Activated naive CD4-positive, alpha-beta T cell treated with anti-CD3 and anti-CD28 coated beads, Interleukin-2, amount 10 ng/mL, durations not matched to agents 7 days and 5 days (primary cell): ENCODE measurements at regions not wholly inside any gene's neighbourhood (a gene's known extent, or its start where the extent isn't known, plus 50 kb on each side); places are given as distances from the start of the nearest gene placed in this dataset.

Source experiments
- CTCF ChIA-PET: fragments of 350-600 bp; sonication (Branson Sonifier 250); formaldehyde crosslinking; loops from one replicate; lab custom pipeline; 2021; ENCODE audit warnings: antibody characterized with exemption; lab: Charles Lee
- DNase-seq: peaks from one replicate; pipeline ENCODE4 v3.0.0-alpha.2; 2020
- H3K27ac Mint-ChIP-seq: one replicate; pipeline ENCODE4 v1.8.0; 2021; ENCODE audit warnings: mild to moderate bottlenecking, moderate library complexity, mixed read lengths
- H3K27me3 Mint-ChIP-seq: one replicate; pipeline ENCODE4 v1.8.0; 2021; ENCODE audit warnings: mild to moderate bottlenecking, mixed read lengths
- H3K36me3 Mint-ChIP-seq: one replicate; pipeline ENCODE4 v1.8.0; 2021; ENCODE audit warnings: mixed read lengths
- H3K4me1 Mint-ChIP-seq: one replicate; pipeline ENCODE4 v1.8.0; 2021; ENCODE audit warnings: mixed read lengths
- H3K4me3 Mint-ChIP-seq: one replicate; pipeline ENCODE4 v1.8.0; 2021; ENCODE audit warnings: mild to moderate bottlenecking, moderate library complexity, mixed read lengths
- H3K9me3 Mint-ChIP-seq: one replicate; pipeline ENCODE4 v1.8.0; 2021; ENCODE audit warnings: mixed read lengths

DNA sequence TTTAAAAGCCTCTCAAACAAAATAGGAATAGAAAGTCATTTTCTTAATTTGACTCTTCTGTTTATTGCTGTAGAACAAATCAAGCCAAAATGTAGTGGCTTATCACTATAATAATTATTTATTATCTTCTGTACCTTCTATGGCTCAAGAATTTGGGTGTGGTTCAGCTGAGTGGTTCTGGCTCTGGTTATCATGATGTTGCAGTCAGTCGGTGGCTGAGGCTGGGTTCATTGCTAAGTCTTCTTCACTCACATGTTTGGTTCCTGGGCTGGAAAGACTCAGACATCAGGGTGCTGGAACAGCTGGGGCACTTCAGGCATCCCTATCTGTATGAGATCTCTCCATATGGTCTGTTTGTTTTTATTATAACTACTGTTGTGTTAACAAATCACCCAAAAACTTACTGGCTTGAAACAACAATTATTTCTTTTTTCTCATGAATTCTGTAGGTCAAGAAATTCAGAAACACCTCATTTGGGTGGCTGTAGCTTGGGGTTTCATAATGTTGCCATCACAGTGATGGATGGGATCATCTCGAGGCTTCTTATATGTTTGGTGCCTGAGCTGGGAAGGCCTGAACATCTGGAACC lies 165.5 kb upstream of the FOXN2 start:
- Mint-ChIP-seq H3K4me1 (peaks cover 18% of the 10 kb centered on the region), H3K27ac (no peak overlapping the region), H3K36me3 (peaks cover 3% of the 10 kb centered on the region), H3K4me3 (no peak overlapping the region), H3K27me3 (peaks cover 4% of the 10 kb centered on the region), H3K9me3 (peaks cover 2% of the 10 kb centered on the region)
- CTCF ChIA-PET, result no interaction called here
- DNase-seq, result no peak

DNA sequence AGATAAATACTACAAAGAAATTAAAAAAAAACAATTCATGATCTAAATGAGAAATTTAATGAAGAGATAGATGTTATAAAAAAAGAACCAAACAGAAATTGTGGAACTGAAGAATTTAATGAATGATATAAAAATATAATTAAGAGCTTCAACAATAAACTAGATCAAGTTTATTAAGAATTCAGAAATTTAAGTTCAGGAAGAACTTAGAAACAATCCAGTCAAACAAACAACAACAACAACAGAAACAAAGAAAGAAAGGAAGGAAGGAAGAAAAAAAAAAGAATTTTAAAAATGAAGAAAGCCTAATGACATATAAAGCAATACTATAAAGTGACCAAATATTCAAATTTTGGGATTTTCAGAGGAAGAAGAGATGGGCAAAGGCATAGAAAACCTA lies 157.3 kb upstream of the FOXN2 start:
- Mint-ChIP-seq H3K36me3 (no peaks in the 10 kb centered on the region), H3K4me1 (no peaks in the 10 kb centered on the region), H3K9me3 (peaks cover 10% of the 10 kb centered on the region), H3K27me3 (peaks cover 20% of the 10 kb centered on the region), H3K4me3 (no peak overlapping the region), H3K27ac (no peak overlapping the region)
- DNase-seq, result no peak
- CTCF ChIA-PET, result no interaction called here

DNA sequence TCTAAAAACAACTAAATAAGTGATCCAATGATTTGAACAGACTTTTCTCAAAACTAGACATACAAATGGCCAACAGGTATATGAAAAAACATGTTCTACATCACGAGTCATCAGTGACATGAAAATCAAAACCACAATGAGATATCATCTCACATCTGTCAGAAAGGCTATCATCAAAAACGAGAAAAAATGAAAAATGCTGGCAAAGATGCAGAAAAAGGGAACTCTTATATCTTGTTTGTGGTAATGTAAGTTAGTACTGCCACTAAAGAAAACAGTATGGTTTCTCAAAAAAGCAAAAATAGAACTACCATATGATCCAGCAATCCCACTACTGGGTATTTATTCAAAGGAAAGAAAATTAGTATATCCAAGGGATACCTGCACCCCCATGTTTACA lies 152.9 kb upstream of the FOXN2 start:
- Mint-ChIP-seq H3K4me3 (no peak overlapping the region), H3K36me3 (no peaks in the 10 kb centered on the region), H3K27me3 (peaks cover 23% of the 10 kb centered on the region), H3K27ac (no peak overlapping the region), H3K9me3 (peaks cover 10% of the 10 kb centered on the region), H3K4me1 (no peaks in the 10 kb centered on the region)
- DNase-seq, result no peak
- CTCF ChIA-PET, result no interaction called here

DNA sequence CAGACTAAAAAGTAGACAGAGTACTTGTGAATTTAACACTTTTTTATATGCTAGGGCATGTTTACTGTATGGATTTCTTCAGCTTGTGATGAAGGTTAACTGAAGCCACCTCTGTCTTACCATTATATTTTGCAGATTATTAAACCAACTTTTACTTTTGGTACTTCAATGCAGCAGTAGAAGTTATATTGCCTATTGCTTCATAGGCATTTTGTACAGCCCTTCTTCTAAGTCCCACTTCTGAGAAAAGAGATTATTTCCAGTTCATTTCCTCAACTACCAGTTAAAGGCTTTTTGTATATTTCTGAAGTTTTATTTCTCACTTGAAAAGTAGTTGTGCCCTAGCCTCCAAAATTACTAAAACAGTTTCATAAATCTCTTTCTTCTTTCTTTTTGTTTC lies 151.7 kb upstream of the FOXN2 start:
- H3K27ac Mint-ChIP-seq, result no peak overlapping the region
- no peaks in the 10 kb centered on the region for H3K4me1 Mint-ChIP-seq
- H3K4me3 Mint-ChIP-seq, result no peak overlapping the region

DNA sequence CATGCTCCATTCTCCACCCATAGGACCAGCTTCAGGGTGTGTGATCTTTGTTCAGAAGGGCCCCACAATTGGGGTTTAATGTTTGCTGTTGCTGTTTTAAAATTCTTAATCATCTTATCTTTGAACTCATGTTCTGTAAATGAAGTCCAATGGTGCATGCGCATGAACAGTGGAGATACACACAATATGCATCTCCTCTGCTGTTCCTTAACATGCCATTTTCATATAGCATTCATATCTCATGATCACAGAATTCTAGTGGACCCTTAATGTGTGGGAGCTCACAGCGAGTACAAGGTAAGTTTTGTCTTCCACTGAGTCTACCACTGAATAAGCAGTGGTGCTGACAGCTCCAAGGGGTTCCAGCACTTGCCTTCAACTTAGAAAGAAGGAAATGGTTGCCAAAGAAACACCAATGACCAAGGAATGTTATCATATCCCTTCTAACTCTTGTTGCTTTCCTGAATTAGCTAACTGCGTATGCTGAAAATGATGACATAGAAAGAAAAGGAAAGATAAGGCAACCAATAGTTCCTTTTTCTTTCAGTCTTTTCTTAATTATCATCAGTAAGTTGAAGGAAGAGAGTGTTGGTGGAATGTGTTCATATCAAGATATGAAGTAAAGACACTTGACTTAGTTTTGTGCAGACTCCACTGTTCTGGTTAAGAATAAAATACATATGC lies 149.3 kb upstream of the FOXN2 start:
- H3K4me3 Mint-ChIP-seq, result no peak overlapping the region
- H3K36me3 Mint-ChIP-seq, result no peaks in the 10 kb centered on the region
- peaks cover 9% of the 10 kb centered on the region for H3K9me3 Mint-ChIP-seq
- no peak for DNase-seq
- CTCF ChIA-PET, result no interaction called here
- H3K4me1 Mint-ChIP-seq, result no peaks in the 10 kb centered on the region
- peaks cover 7% of the 10 kb centered on the region for H3K27me3 Mint-ChIP-seq
- no peak overlapping the region for H3K27ac Mint-ChIP-seq

More for the DNA sequence above, 151.7 kb upstream of the FOXN2 start:
- H3K36me3 Mint-ChIP-seq, result no peaks in the 10 kb centered on the region
- DNase-seq, result no peak
- peaks cover 22% of the 10 kb centered on the region for H3K27me3 Mint-ChIP-seq
- peaks cover 12% of the 10 kb centered on the region for H3K9me3 Mint-ChIP-seq
- CTCF ChIA-PET, result no interaction called here

DNA sequence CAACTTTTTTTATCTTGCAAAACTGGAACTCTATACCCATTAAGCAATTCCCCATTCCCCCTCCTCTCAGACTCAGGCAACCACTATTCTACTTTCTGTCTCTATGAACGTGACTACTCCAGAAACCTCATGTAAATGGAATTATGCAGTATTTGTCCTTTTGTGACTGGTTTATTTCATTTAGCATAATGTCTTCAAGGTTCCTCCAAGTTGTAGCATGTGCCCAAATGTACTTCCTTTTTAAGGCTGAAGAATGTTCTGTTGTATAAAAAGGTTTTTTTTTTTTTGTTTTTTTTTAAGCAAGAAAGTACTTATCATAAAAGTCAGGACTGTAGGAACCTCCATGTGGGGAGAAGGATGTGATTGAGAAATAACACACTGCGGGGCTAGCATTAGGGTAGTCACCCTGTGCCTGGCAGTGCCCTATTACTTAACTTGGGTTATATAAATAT lies 145.3 kb upstream of the FOXN2 start:
- H3K9me3 Mint-ChIP-seq, result peaks cover 9% of the 10 kb centered on the region

DNA sequence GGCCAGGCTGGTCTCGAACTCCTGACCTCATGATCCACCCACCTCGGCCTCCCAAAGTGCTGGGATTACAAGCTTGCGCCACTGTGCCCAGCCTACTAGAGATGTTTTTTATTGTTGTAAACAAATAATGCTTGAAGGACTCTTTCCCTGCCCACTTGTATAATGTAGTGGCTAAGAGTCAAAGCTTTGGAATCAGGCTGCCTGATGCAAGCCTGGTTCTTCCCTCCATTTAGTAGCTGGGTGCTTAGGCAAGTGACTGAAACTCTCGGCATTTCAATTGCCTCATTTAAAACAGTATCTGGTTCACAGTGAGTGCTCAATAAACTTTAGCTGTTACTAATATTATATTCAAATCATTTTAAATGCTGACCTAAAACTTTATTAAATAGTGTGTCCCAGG lies 144.2 kb upstream of the FOXN2 start:
- no peak for DNase-seq
- Mint-ChIP-seq H3K36me3 (no peaks in the 10 kb centered on the region), H3K4me3 (no peak overlapping the region), H3K4me1 (no peaks in the 10 kb centered on the region), H3K27ac (no peak overlapping the region), H3K9me3 (peaks cover 9% of the 10 kb centered on the region), H3K27me3 (peaks cover 3% of the 10 kb centered on the region)
- CTCF ChIA-PET, result no interaction called here

More for the DNA sequence above, 145.3 kb upstream of the FOXN2 start:
- no peak for DNase-seq
- H3K4me3 Mint-ChIP-seq, result no peak overlapping the region
- peaks cover 3% of the 10 kb centered on the region for H3K27me3 Mint-ChIP-seq
- no peaks in the 10 kb centered on the region for H3K36me3 Mint-ChIP-seq
- no peak overlapping the region for H3K27ac Mint-ChIP-seq
- no peaks in the 10 kb centered on the region for H3K4me1 Mint-ChIP-seq
- CTCF ChIA-PET, result no interaction called here

DNA sequence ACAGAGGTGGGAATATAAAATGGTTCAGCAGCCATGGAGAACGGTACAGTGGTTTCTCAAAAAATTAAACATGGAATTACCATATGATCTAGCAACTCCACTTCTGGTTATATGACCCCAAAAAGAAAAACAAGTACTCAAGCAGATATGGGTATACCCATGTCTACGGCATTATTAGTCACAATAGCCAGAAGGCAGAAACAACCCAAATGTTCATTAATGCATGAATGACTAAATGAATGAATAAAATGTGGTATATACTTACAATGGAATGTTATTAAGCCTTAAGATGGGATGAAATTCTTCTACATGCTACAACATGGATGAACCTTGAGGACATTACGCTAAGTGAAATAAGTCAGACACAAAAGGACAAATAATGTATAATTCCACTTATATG lies 141.3 kb upstream of the FOXN2 start:
- no peak overlapping the region for H3K27ac Mint-ChIP-seq
- H3K4me1 Mint-ChIP-seq, result no peaks in the 10 kb centered on the region
- no peaks in the 10 kb centered on the region for H3K9me3 Mint-ChIP-seq
- no peak for DNase-seq
- CTCF ChIA-PET, result no interaction called here
- no peaks in the 10 kb centered on the region for H3K36me3 Mint-ChIP-seq
- no peaks in the 10 kb centered on the region for H3K27me3 Mint-ChIP-seq
- H3K4me3 Mint-ChIP-seq, result no peak overlapping the region

DNA sequence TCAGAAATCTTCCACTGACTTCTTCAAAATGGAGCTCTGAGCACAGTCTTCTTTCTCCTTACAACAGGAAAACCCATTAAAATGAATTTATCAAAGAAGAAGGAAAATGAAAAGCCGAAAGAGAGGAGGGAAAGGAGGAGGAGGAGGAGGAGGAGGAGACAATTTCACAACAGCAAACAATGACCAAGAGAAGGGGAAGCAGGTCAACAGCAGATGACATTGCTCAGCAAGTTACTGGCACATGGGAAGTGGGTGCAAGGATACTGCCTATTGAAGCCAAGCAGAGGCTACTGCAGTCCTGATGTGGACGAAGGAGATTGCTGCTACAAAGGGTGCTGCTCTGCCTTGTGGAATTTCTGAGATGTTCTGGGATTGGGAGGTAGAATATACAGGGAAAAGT lies 140.0 kb upstream of the FOXN2 start:
- Mint-ChIP-seq H3K36me3 (no peaks in the 10 kb centered on the region), H3K9me3 (no peaks in the 10 kb centered on the region), H3K27me3 (no peaks in the 10 kb centered on the region), H3K4me1 (no peaks in the 10 kb centered on the region), H3K4me3 (no peak overlapping the region), H3K27ac (no peak overlapping the region)
- CTCF ChIA-PET, result no interaction called here
- DNase-seq, result no peak

DNA sequence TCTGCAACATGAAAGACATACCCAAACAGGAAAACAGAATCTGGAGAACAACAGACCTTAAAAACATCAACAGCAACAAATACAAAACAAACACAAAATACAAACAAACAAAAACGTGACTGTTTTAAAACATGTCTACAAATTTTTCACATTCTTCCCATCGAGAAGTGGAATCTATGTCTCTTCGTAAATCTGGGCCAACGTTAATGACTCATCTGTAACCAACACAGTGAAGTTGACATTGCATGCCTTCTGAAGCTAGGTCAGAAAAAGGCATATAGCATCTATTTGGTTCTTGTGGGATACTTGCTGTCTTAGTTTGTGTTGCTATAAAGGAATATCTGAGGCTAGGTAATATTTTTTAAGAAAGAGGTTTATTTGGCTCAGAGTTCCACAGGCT lies 139.2 kb upstream of the FOXN2 start:
- H3K4me3 Mint-ChIP-seq, result no peak overlapping the region
- no peaks in the 10 kb centered on the region for H3K4me1 Mint-ChIP-seq
- no peaks in the 10 kb centered on the region for H3K27me3 Mint-ChIP-seq
- DNase-seq, result no peak
- H3K36me3 Mint-ChIP-seq, result no peaks in the 10 kb centered on the region
- CTCF ChIA-PET, result no interaction called here
- no peaks in the 10 kb centered on the region for H3K9me3 Mint-ChIP-seq
- H3K27ac Mint-ChIP-seq, result no peak overlapping the region

DNA sequence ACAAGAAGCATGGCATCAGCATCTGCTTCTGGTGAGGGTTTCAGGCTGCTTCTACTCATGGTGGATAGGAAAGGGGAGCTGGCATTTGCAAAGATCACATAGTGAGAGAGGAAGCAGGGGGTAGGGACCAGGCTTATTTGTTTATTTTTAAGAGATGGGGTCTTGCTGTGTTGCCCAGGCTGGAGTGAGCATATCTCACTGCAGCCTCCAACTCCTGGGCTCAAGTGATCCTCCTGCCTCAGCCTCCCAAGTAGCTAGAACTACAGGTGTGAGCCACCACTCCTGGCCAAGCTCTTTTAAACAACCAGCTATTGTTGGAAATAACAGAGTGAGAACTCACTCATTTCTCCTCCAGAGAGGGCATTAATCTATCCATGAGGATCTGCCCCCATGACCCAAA lies 138.8 kb upstream of the FOXN2 start:
- CTCF ChIA-PET, result no interaction called here
- Mint-ChIP-seq H3K27me3 (no peaks in the 10 kb centered on the region), H3K4me1 (no peaks in the 10 kb centered on the region), H3K9me3 (no peaks in the 10 kb centered on the region), H3K36me3 (no peaks in the 10 kb centered on the region), H3K4me3 (no peak overlapping the region), H3K27ac (no peak overlapping the region)
- no peak for DNase-seq

DNA sequence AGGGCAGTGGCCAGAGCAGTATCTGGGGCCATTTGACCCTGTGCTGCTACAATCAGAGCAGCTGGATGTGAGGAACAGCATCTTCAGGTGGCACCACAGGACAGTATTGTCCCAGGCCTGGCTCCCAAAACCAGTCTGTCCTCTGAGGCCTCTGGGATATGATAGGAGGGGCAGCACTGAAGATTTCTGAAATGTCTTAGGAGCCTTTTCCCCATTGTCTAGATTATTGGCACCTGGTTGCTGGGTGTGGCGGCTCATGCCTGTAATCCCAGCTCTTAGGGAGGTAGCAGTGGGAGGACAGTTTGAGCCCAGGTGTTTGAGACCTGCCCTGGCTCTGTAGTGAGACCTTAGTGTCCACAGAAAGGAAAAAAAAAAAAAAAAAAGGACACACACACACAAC lies 137.6 kb upstream of the FOXN2 start:
- Mint-ChIP-seq H3K9me3 (no peaks in the 10 kb centered on the region), H3K4me3 (no peak overlapping the region), H3K27me3 (no peaks in the 10 kb centered on the region), H3K27ac (no peak overlapping the region), H3K4me1 (no peaks in the 10 kb centered on the region), H3K36me3 (no peaks in the 10 kb centered on the region)
- no peak for DNase-seq
- CTCF ChIA-PET, result interaction anchor here (0.5 kb wide), 1 partner anchor 245 kb away, joined by 3 read pairs; no protein-coding TSS in a partner anchor

DNA sequence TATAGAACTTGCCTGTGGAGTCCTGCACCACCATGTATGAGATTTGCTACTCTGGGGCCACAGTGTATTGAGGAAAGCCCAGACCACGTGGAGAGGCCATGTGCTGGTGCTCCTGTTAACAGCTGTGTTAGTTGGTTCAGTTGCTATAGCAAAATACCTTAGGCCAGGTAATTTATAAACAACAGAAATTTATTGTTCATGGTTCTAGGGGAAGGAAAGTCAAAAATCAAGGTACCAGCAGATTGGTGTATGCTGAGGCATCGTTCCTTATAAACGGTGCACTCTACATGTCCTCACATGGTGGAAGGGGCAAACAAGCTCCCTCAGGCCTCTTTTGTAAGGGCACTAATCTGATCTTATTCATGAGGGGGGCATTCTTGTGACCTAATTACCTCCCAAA lies 135.9 kb upstream of the FOXN2 start:
- Mint-ChIP-seq H3K27me3 (no peaks in the 10 kb centered on the region), H3K4me3 (no peak overlapping the region), H3K36me3 (no peaks in the 10 kb centered on the region), H3K9me3 (no peaks in the 10 kb centered on the region), H3K4me1 (no peaks in the 10 kb centered on the region), H3K27ac (no peak overlapping the region)
- no peak for DNase-seq
- CTCF ChIA-PET, result interaction anchor here (0.7 kb wide), 1 partner anchor 1288 kb away, joined by 4 read pairs; no protein-coding TSS in a partner anchor

DNA sequence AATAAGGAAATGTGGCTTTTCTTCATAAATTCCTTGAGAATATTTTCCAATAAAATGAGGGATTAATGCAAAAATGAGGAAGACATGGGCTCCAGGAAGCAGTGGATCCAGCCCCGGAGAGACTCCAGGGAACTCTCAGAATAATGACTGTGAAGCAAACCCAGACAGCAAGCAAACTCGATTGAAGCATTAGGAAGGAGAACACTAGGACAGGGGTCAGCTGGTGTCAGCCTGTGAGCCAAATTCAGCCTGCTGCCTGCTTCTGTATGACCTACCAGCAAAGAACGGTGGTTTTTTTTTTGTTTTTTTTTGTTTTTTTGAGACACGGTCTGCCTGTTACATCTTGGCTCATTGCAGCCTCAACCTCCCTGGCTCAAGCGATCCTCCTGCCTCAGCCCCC lies 133.9 kb upstream of the FOXN2 start:
- CTCF ChIA-PET, result no interaction called here
- no peak for DNase-seq
- no peak overlapping the region for H3K4me3 Mint-ChIP-seq
- no peaks in the 10 kb centered on the region for H3K36me3 Mint-ChIP-seq
- H3K9me3 Mint-ChIP-seq, result no peaks in the 10 kb centered on the region
- H3K4me1 Mint-ChIP-seq, result no peaks in the 10 kb centered on the region
- H3K27me3 Mint-ChIP-seq, result no peaks in the 10 kb centered on the region
- H3K27ac Mint-ChIP-seq, result no peak overlapping the region

DNA sequence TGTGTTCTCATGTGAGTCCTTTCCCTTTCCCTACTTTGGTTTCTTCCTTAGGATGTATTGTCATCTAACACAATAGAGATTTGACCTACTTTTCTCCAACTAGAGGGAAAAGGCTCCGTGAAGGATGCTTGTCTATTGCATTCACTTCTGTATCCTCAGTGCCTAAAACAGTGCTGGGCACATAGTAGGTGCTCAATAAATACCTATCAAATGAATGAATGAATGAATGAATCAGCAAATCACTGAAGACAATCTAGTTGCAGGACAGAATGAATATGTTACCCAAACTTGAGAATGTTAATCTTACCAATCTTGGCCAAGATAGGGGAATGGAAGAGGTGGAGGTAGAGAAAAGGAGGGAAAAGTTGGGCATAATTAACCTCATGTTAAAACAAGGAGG lies 131.2 kb upstream of the FOXN2 start:
- Mint-ChIP-seq H3K4me1 (no peaks in the 10 kb centered on the region), H3K36me3 (no peaks in the 10 kb centered on the region), H3K27ac (no peak overlapping the region), H3K27me3 (no peaks in the 10 kb centered on the region), H3K9me3 (no peaks in the 10 kb centered on the region), H3K4me3 (no peak overlapping the region)
- CTCF ChIA-PET, result no interaction called here
- no peak for DNase-seq
